ENCODE measurements at regions not wholly inside any gene's neighbourhood (a gene's known extent, or its start where the extent isn't known, plus 50 kb on each side); places are given as distances from the start of the nearest gene placed in this dataset.

DNA sequence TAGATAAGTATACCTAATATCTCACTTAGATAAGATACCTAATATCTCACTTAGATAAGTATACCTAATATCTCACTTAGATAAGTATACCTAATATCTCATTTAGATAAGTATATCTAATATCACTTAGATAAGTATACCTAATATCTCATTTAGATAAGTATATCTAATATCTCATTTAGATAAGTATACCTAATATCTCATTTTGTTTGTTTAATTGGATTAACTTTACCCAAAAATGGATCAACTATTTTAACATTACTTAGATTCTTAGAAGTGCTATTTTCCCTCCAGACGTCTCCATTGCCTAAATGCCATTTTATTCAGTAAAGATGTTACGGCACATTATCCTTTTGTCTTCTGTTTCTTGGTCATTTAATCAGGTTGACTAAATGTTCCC, 346.4 kb downstream of the CHRM3 start:
- H3K36me3 Mint-ChIP-seq (ENCODE audit: low read depth), result no peaks in the 10 kb centered on the region
- H3K79me2 ChIP-seq (replicated peaks; ENCODE audit: insufficient read depth), result no peaks in the 10 kb centered on the region

More for the DNA sequence above, 346.4 kb downstream of the CHRM3 start:
- Histone ChIP-seq H4K20me1 (replicated peaks; ENCODE audit: insufficient read depth) (no peaks in the 10 kb centered on the region), H3K27ac (ENCODE audit: low read depth) (no peak overlapping the region), H3K36me3 (ENCODE audit: insufficient read depth) (no peaks in the 10 kb centered on the region), H3K27me3 (ENCODE audit: insufficient read depth) (no peaks in the 10 kb centered on the region), H3K4me3 (no peak overlapping the region), H3F3A (replicated peaks; ENCODE audit: low read depth) (no peaks in the 10 kb centered on the region), H3K4me1 (ENCODE audit: insufficient read depth) (no peaks in the 10 kb centered on the region), H3K4me2 (no peak overlapping the region), H3K9me2 (ENCODE audit: insufficient read depth) (no peaks in the 10 kb centered on the region), H2AFZ (no peak overlapping the region)
- Mint-ChIP-seq H3K4me1 (peaks cover 4% of the 10 kb centered on the region; the same call in 2 of the 3 replicates), H3K4me3 (no peak overlapping the region), H3K27me3 (ENCODE audit: insufficient read depth, low read depth, poor library complexity) (no peaks in the 10 kb centered on the region), H3K9me3 (no peaks in the 10 kb centered on the region), H3K27ac (no peak overlapping the region)
- TF ChIP-seq NANOG (IDR thresholded peaks at IDR 0.05; ENCODE audit: borderline replicate concordance) (no peak), EZH2 (IDR thresholded peaks at IDR 0.05; ENCODE audit: low read depth, unreplicated experiment) (no peak), ZNF114 (CRISPR knock-in tag; IDR thresholded peaks at IDR 0.05) (no peak), CREB1 (CRISPR knock-in tag; IDR thresholded peaks at IDR 0.05; ENCODE audit: low read depth) (no peak), STAT1 (IDR thresholded peaks at IDR 0.05; ENCODE audit: unreplicated experiment) (no peak)
- TF ChIP-seq, protein P1, sequence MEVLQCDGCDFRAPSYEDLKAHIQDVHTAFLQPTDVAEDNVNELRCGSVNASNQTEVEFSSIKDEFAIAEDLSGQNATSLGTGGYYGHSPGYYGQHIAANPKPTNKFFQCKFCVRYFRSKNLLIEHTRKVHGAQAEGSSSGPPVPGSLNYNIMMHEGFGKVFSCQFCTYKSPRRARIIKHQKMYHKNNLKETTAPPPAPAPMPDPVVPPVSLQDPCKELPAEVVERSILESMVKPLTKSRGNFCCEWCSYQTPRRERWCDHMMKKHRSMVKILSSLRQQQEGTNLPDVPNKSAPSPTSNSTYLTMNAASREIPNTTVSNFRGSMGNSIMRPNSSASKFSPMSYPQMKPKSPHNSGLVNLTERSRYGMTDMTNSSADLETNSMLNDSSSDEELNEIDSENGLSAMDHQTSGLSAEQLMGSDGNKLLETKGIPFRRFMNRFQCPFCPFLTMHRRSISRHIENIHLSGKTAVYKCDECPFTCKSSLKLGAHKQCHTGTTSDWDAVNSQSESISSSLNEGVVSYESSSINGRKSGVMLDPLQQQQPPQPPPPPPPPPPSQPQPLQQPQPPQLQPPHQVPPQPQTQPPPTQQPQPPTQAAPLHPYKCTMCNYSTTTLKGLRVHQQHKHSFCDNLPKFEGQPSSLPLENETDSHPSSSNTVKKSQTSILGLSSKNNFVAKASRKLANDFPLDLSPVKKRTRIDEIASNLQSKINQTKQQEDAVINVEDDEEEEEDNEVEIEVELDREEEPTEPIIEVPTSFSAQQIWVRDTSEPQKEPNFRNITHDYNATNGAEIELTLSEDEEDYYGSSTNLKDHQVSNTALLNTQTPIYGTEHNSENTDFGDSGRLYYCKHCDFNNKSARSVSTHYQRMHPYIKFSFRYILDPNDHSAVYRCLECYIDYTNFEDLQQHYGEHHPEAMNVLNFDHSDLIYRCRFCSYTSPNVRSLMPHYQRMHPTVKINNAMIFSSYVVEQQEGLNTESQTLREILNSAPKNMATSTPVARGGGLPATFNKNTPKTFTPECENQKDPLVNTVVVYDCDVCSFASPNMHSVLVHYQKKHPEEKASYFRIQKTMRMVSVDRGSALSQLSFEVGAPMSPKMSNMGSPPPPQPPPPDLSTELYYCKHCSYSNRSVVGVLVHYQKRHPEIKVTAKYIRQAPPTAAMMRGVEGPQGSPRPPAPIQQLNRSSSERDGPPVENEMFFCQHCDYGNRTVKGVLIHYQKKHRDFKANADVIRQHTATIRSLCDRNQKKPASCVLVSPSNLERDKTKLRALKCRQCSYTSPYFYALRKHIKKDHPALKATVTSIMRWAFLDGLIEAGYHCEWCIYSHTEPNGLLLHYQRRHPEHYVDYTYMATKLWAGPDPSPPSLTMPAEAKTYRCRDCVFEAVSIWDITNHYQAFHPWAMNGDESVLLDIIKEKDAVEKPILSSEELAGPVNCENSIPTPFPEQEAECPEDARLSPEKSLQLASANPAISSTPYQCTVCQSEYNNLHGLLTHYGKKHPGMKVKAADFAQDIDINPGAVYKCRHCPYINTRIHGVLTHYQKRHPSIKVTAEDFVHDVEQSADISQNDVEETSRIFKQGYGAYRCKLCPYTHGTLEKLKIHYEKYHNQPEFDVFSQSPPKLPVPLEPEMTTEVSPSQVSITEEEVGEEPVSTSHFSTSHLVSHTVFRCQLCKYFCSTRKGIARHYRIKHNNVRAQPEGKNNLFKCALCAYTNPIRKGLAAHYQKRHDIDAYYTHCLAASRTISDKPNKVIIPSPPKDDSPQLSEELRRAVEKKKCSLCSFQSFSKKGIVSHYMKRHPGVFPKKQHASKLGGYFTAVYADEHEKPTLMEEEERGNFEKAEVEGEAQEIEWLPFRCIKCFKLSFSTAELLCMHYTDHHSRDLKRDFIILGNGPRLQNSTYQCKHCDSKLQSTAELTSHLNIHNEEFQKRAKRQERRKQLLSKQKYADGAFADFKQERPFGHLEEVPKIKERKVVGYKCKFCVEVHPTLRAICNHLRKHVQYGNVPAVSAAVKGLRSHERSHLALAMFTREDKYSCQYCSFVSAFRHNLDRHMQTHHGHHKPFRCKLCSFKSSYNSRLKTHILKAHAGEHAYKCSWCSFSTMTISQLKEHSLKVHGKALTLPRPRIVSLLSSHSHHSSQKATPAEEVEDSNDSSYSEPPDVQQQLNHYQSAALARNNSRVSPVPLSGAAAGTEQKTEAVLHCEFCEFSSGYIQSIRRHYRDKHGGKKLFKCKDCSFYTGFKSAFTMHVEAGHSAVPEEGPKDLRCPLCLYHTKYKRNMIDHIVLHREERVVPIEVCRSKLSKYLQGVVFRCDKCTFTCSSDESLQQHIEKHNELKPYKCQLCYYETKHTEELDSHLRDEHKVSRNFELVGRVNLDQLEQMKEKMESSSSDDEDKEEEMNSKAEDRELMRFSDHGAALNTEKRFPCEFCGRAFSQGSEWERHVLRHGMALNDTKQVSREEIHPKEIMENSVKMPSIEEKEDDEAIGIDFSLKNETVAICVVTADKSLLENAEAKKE (CRISPR knock-in tag; IDR thresholded peaks at IDR 0.05), result no peak
- TF ChIP-seq, protein P2, sequence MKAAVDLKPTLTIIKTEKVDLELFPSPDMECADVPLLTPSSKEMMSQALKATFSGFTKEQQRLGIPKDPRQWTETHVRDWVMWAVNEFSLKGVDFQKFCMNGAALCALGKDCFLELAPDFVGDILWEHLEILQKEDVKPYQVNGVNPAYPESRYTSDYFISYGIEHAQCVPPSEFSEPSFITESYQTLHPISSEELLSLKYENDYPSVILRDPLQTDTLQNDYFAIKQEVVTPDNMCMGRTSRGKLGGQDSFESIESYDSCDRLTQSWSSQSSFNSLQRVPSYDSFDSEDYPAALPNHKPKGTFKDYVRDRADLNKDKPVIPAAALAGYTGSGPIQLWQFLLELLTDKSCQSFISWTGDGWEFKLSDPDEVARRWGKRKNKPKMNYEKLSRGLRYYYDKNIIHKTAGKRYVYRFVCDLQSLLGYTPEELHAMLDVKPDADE (IDR thresholded peaks at IDR 0.05), result no peak
- ATAC-seq (no peak), DNase-seq (ENCODE audit: low spot score) (no peak)

Measured in GM23338 (cell line).